Activated naive CD8-positive, alpha-beta T cell treated with anti-CD3 and anti-CD28 coated beads, Interleukin-2, amount 50 U/mL, for 24 hours (primary cell): ENCODE measurements at regions not wholly inside any gene's neighbourhood (a gene's known extent, or its start where the extent isn't known, plus 50 kb on each side); places are given as distances from the start of the nearest gene placed in this dataset.
"Not testable (repeated sequence)": the region's sequence is repeated elsewhere in the genome, so short reads cannot be mapped to it uniquely, and the experiment has no call there.

Experiments
- ATAC-seq: fragments of 150-1000 bp; cut with Tn5 transposase; one replicate; pipeline ENCODE4 v1.10.0; 2021
- DNase-seq: peaks from one replicate; pipeline ENCODE4 v3.0.0; 2021
- H3K27ac Mint-ChIP-seq: one replicate; pipeline ENCODE4 v1.8.0; 2021; ENCODE audit warnings: mild to moderate bottlenecking, mixed read lengths
- H3K27me3 Mint-ChIP-seq: one replicate; pipeline ENCODE4 v1.8.0; 2021; ENCODE audit warnings: mixed read lengths
- H3K36me3 Mint-ChIP-seq: one replicate; pipeline ENCODE4 v1.8.0; 2021; ENCODE audit warnings: low read depth, mixed read lengths
- H3K4me1 Mint-ChIP-seq: one replicate; pipeline ENCODE4 v1.8.0; 2021; ENCODE audit warnings: mixed read lengths
- H3K4me3 Mint-ChIP-seq: one replicate; pipeline ENCODE4 v1.8.0; 2021; ENCODE audit warnings: mild to moderate bottlenecking, moderate library complexity, mixed read lengths
- H3K9me3 Mint-ChIP-seq: one replicate; pipeline ENCODE4 v1.8.0; 2021; ENCODE audit warnings: mixed read lengths

DNA sequence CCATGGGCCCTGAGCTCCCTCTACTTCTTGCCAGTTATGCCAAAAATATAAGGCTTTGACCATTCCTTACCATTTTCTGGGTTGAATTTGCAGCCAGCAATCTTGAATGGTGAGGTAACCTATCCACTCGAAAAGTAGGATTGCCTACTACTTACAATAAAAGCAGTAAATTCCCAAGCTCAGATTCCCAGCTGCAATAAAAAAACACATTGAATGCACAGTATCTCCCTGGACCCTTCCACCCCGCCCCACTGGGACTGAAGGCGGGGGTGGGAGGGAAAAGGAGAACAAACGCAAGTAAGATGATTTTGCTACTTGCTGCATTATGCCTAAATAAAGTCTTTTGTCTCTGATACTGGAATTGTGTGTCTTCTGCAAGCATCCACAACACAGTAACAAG, 301.9 kb downstream of the HGF start:
- no peak overlapping the region for H3K4me3 Mint-ChIP-seq
- H3K36me3 Mint-ChIP-seq, result no peaks in the 10 kb centered on the region
- DNase-seq (no peak), ATAC-seq (no peak)
- no peaks in the 10 kb centered on the region for H3K9me3 Mint-ChIP-seq
- no peaks in the 10 kb centered on the region for H3K4me1 Mint-ChIP-seq
- no peak overlapping the region for H3K27ac Mint-ChIP-seq
- H3K27me3 Mint-ChIP-seq, result peaks cover 5% of the 10 kb centered on the region

GRCh38 chr7:81462672-81463071, 307.2 kb downstream of the HGF start:
- H3K27ac Mint-ChIP-seq, result no peak overlapping the region
- no peaks in the 10 kb centered on the region for H3K36me3 Mint-ChIP-seq
- ATAC-seq, result no peak
- no peaks in the 10 kb centered on the region for H3K9me3 Mint-ChIP-seq
- no peaks in the 10 kb centered on the region for H3K4me1 Mint-ChIP-seq
- no peak overlapping the region for H3K4me3 Mint-ChIP-seq
- no peaks in the 10 kb centered on the region for H3K27me3 Mint-ChIP-seq
- DNase-seq, result no peak

- Mint-ChIP-seq H3K4me3 (no peak overlapping the region), H3K27me3 (no peaks in the 10 kb centered on the region), H3K27ac (no peak overlapping the region), H3K36me3 (no peaks in the 10 kb centered on the region), H3K9me3 (no peaks in the 10 kb centered on the region), H3K4me1 (no peaks in the 10 kb centered on the region)
- ATAC-seq (no peak), DNase-seq (no peak)
These were observed 309.4 kb downstream of the HGF start for GRCh38 chr7:81460250-81461045.

- DNase-seq (no peak), ATAC-seq (no peak)
- no peaks in the 10 kb centered on the region for H3K27me3 Mint-ChIP-seq
- H3K4me1 Mint-ChIP-seq, result no peaks in the 10 kb centered on the region
- no peak overlapping the region for H3K4me3 Mint-ChIP-seq
- H3K9me3 Mint-ChIP-seq, result no peaks in the 10 kb centered on the region
- no peak overlapping the region for H3K27ac Mint-ChIP-seq
- no peaks in the 10 kb centered on the region for H3K36me3 Mint-ChIP-seq
These were observed 310.4 kb downstream of the HGF start for GRCh38 chr7:81459485-81459884.

GRCh38 chr7:81457852-81458522, 311.9 kb downstream of the HGF start:
- Mint-ChIP-seq H3K27me3 (no peaks in the 10 kb centered on the region), H3K36me3 (no peaks in the 10 kb centered on the region), H3K27ac (no peak overlapping the region), H3K4me1 (no peaks in the 10 kb centered on the region), H3K4me3 (no peak overlapping the region), H3K9me3 (no peaks in the 10 kb centered on the region)
- DNase-seq (no peak), ATAC-seq (no peak)

GRCh38 chr7:81453770-81454169, 316.1 kb downstream of the HGF start:
- ATAC-seq, H3K4me3 Mint-ChIP-seq, H3K4me1 Mint-ChIP-seq, DNase-seq, H3K27ac Mint-ChIP-seq, H3K36me3 Mint-ChIP-seq, H3K27me3 Mint-ChIP-seq: not testable (repeated sequence)
- H3K9me3 Mint-ChIP-seq, result peaks cover 12% of the 10 kb centered on the region

GRCh38 chr7:81449105-81449504, 320.7 kb downstream of the HGF start:
- Mint-ChIP-seq H3K9me3 (peaks cover 12% of the 10 kb centered on the region), H3K27me3 (no peaks in the 10 kb centered on the region), H3K27ac (no peak overlapping the region), H3K36me3 (no peaks in the 10 kb centered on the region), H3K4me3 (no peak overlapping the region), H3K4me1 (no peaks in the 10 kb centered on the region)
- no peak for DNase-seq
- ATAC-seq, result no peak

DNA sequence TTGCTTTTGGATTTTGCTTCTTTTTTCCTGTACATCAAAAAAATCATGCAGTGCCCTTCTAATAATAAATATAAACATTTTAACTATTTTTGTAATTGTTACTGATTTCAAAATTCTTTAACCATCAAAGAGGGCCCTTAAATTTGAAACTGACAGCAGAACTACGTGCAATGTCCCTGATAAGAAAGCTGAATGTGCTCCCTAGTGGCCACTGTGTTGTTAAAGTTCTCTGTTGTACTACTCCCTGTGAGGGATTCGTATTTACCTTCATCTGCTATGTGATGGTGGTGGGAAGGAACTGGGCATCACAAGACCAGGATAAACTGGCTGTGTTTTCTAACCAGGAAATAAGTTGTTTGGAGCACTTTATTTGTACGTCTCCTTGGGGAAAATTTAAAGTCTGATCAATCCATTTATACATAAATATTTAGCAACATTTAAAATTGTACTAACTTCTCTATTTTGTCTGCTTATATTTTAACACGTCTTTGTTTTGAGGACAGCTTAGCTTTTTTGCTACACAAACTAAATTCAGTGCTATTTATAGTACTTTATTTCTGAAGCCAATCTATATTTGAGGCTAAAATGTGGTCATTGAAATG, 322.4 kb downstream of the HGF start:
- DNase-seq (no peak), ATAC-seq (no peak)
- Mint-ChIP-seq H3K9me3 (peaks cover 12% of the 10 kb centered on the region), H3K4me3 (no peak overlapping the region), H3K4me1 (no peaks in the 10 kb centered on the region), H3K27me3 (no peaks in the 10 kb centered on the region), H3K27ac (no peak overlapping the region), H3K36me3 (no peaks in the 10 kb centered on the region)

GRCh38 chr7:81446212-81446611, 323.6 kb downstream of the HGF start:
- Mint-ChIP-seq H3K4me3 (no peak overlapping the region), H3K4me1 (no peaks in the 10 kb centered on the region), H3K27me3 (no peaks in the 10 kb centered on the region), H3K27ac (no peak overlapping the region), H3K9me3 (peaks cover 5% of the 10 kb centered on the region), H3K36me3 (no peaks in the 10 kb centered on the region)
- DNase-seq, result no peak
- no peak for ATAC-seq

DNA sequence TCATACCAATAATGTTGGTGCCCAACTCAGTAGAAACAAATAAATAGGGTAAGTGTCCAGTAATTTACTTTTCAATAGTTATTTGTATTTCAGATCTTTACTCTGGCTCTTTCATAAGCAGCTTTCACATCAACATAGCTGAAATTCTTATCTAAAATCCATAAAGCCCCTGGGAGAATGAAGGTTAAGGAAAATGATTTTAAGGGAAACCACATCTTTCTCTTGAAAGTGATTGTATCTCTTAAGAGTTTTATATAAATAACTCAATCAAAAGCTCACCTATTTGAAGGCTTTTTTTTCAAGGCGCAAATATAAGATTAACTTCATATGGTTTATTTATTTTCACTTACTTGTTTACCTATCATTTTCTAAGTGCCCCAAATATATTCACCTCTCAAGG, 324.4 kb downstream of the HGF start:
- H3K4me1 Mint-ChIP-seq, result no peaks in the 10 kb centered on the region
- H3K9me3 Mint-ChIP-seq, result peaks cover 5% of the 10 kb centered on the region
- ATAC-seq (no peak), DNase-seq (no peak)
- H3K36me3 Mint-ChIP-seq, result no peaks in the 10 kb centered on the region
- no peak overlapping the region for H3K4me3 Mint-ChIP-seq
- no peaks in the 10 kb centered on the region for H3K27me3 Mint-ChIP-seq
- no peak overlapping the region for H3K27ac Mint-ChIP-seq

DNA sequence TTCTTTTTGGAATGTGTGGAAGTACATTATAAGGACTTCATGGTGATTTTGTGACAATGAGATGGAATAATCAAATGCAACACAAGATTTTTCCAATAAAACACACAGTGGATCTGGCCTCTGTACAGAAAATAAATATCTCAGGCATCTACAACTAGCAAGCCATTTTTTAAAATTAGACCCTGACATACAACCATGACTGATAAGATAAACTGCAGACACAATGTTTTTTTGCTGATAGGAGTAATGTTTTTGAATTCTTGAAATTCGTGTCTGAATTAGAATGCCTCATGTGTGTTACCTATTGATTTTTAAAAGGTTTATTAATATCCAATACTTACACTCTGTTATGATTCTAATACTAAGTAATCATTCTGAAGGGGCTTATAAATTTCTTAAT, 328.1 kb downstream of the HGF start:
- ATAC-seq, result no peak
- Mint-ChIP-seq H3K9me3 (peaks cover 5% of the 10 kb centered on the region), H3K4me3 (no peak overlapping the region), H3K4me1 (no peaks in the 10 kb centered on the region), H3K27me3 (no peaks in the 10 kb centered on the region), H3K27ac (no peak overlapping the region), H3K36me3 (no peaks in the 10 kb centered on the region)
- no peak for DNase-seq

- no peak for ATAC-seq
- DNase-seq, result no peak
- Mint-ChIP-seq H3K4me1 (no peaks in the 10 kb centered on the region), H3K36me3 (no peaks in the 10 kb centered on the region), H3K27ac (no peak overlapping the region), H3K27me3 (no peaks in the 10 kb centered on the region), H3K9me3 (peaks cover 5% of the 10 kb centered on the region), H3K4me3 (no peak overlapping the region)
These were observed 330.3 kb downstream of the HGF start for GRCh38 chr7:81439591-81439990.

DNA sequence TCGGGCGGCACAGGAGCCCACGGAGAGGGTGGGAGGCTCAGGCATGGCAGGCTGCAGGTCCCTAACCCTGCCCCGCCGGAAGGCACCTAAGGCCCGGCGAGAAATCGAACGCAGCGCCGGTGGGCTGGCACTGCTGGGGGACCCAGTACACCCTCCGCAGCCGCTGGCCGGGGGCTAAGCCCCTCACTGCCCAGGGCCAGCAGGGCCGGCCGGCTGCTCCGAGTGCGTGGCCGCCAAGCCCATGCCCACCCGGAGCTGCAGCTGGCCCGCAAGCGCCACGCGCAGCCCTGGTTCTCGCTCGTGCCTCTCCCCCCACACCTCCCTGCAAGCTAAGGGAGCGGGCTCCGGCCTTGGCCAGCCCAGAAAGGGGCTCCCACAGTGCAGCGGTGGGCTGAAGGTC, 332.7 kb downstream of the HGF start:
- DNase-seq, H3K27me3 Mint-ChIP-seq, H3K36me3 Mint-ChIP-seq, H3K27ac Mint-ChIP-seq, H3K9me3 Mint-ChIP-seq, H3K4me3 Mint-ChIP-seq, H3K4me1 Mint-ChIP-seq, ATAC-seq: not testable (repeated sequence)

DNA sequence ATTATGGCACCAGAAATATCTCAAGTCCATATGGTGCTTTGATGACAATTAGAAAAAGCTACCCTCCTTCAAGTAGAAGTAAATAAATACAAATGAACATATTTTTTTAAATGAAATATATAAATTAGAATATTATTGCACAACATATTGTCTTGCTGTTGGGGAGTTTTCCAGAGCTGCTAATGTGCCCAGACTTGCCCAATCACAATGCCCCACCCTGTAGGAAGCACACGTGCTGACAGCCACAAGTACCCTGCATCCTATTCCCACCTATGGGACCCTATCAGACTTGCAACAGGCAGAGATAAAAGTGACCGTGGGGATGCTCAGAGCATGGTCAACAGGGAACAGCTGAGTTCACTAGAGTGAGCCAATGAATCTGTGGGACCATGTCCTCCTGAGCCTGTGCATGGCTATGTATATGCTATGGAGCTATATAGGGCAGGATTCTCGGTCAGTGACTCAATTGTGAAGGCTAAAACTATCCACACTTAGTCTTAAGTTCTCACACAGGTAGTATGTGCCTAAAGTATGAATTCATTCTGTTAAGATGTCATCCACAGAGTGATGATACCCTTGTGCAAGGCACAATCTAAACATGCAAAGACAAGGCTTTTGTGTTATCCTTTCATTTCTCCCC, 336.0 kb downstream of the HGF start:
- no peak for ATAC-seq
- Mint-ChIP-seq H3K27ac (no peak overlapping the region), H3K27me3 (no peaks in the 10 kb centered on the region), H3K36me3 (no peaks in the 10 kb centered on the region), H3K9me3 (peaks cover 9% of the 10 kb centered on the region), H3K4me3 (no peak overlapping the region), H3K4me1 (no peaks in the 10 kb centered on the region)
- no peak for DNase-seq

DNA sequence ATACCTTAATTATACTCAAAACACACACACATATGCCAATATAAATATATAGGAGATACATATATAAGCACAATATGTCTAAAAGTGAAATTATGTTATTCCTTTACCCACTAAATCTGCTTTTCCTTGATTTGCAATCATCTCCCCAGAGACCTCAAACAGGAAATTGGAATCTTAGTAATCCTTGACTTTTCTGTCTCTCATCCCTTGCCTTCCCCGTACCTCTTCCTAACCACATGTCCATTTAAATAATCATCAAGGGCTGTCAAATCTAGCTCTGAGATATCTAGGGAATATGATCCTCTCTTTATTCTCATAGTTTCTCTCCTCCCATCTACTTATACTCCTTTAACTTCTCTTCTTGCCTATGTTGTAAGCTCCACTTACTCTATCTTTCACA, 336.6 kb downstream of the HGF start:
- no peak overlapping the region for H3K4me3 Mint-ChIP-seq
- ATAC-seq (no peak), DNase-seq (no peak)
- H3K27ac Mint-ChIP-seq, result no peak overlapping the region
- H3K4me1 Mint-ChIP-seq, result no peaks in the 10 kb centered on the region
- no peaks in the 10 kb centered on the region for H3K27me3 Mint-ChIP-seq
- peaks cover 9% of the 10 kb centered on the region for H3K9me3 Mint-ChIP-seq
- no peaks in the 10 kb centered on the region for H3K36me3 Mint-ChIP-seq
